Calu3 (cell line): ENCODE measurements at regions not wholly inside any gene's neighbourhood (a gene's known extent, or its start where the extent isn't known, plus 50 kb on each side); places are given as distances from the start of the nearest gene placed in this dataset.

Experiments used
- BruUV-seq: library from RNA; stranded (reverse); fragments of 400-500 nt; replicated peaks from 2 replicates; lab custom pipeline; 2021; lab: Mats Ljungman, UMichigan
- CTCF ChIA-PET: fragments of 300-600 bp; sonication (Branson Sonifier 250); formaldehyde crosslinking; loops from one replicate; lab custom pipeline; 2022; ENCODE audit warnings: antibody characterized with exemption; lab: Charles Lee
- DNase-seq: peaks from one replicate; pipeline ENCODE4 v3.0.0; 2022
- H3K27ac Mint-ChIP-seq: one replicate; pipeline ENCODE4 v1.8.0; 2022; ENCODE audit warnings: mixed read lengths; ENCODE audit not compliant: unreplicated experiment
- H3K27me3 Mint-ChIP-seq: one replicate; pipeline ENCODE4 v1.8.0; 2022; ENCODE audit warnings: mixed read lengths; ENCODE audit not compliant: unreplicated experiment
- H3K36me3 Mint-ChIP-seq: one replicate; pipeline ENCODE4 v1.8.0; 2022; ENCODE audit warnings: mild to moderate bottlenecking, moderate library complexity, mixed read lengths; ENCODE audit not compliant: insufficient read depth, unreplicated experiment
- H3K4me1 Mint-ChIP-seq: one replicate; pipeline ENCODE4 v1.8.0; 2022; ENCODE audit warnings: mild to moderate bottlenecking, low read depth, mixed read lengths; ENCODE audit not compliant: unreplicated experiment
- H3K4me3 Mint-ChIP-seq: one replicate; pipeline ENCODE4 v1.8.0; 2022; ENCODE audit warnings: mild to moderate bottlenecking, low read depth, moderate library complexity, mixed read lengths; ENCODE audit not compliant: unreplicated experiment
- H3K9me3 Mint-ChIP-seq: one replicate; pipeline ENCODE4 v1.8.0; 2022; ENCODE audit warnings: low read depth, mixed read lengths; ENCODE audit not compliant: unreplicated experiment
- CTCF ChIP-seq: fragments of 200-600 bp; IDR thresholded peaks from one replicate; pipeline ENCODE4 v1.8.0; 2022; ENCODE audit warnings: antibody characterized with exemption; ENCODE audit not compliant: unreplicated experiment
- intact Hi-C: fragments of 100-400 bp; cut with micrococcal nuclease; formaldehyde crosslinking; loops from one replicate; pipeline ENCODE4 v1.10.0; 2022; ENCODE audit not compliant: unreplicated experiment

- H3K36me3 Mint-ChIP-seq: no peaks in the 10 kb centered on the region
- BruUV-seq: no TSS peak
- no peak for TF ChIP-seq CTCF
- H3K9me3 Mint-ChIP-seq: peaks cover 2% of the 10 kb centered on the region
- no peaks in the 10 kb centered on the region for H3K27me3 Mint-ChIP-seq
- DNase-seq: no peak
- no peak overlapping the region for H3K4me3 Mint-ChIP-seq
- intact Hi-C loops: no loop called here
- no peak overlapping the region for H3K27ac Mint-ChIP-seq
- CTCF ChIA-PET: no interaction called here
- H3K4me1 Mint-ChIP-seq: no peaks in the 10 kb centered on the region
Measured at GRCh38 chr2:52445686-52446085, 1321.9 kb upstream of the CHAC2 start.

GRCh38 chr2:52431352-52431760 is 1336.2 kb upstream of the CHAC2 start:
- Mint-ChIP-seq H3K4me3 (no peak overlapping the region), H3K27ac (no peak overlapping the region), H3K27me3 (no peaks in the 10 kb centered on the region), H3K36me3 (no peaks in the 10 kb centered on the region), H3K4me1 (no peaks in the 10 kb centered on the region), H3K9me3 (peaks cover 17% of the 10 kb centered on the region)
- intact Hi-C loops: no loop called here
- CTCF ChIA-PET: no interaction called here
- no TSS peak for BruUV-seq
- no peak for DNase-seq
- no peak for TF ChIP-seq CTCF

- no peak for TF ChIP-seq CTCF
- H3K9me3 Mint-ChIP-seq: peaks cover 17% of the 10 kb centered on the region
- CTCF ChIA-PET: no interaction called here
- no peak for DNase-seq
- H3K4me3 Mint-ChIP-seq: no peak overlapping the region
- no TSS peak for BruUV-seq
- no peak overlapping the region for H3K27ac Mint-ChIP-seq
- no peaks in the 10 kb centered on the region for H3K4me1 Mint-ChIP-seq
- H3K27me3 Mint-ChIP-seq: no peaks in the 10 kb centered on the region
- intact Hi-C loops: no loop called here
- H3K36me3 Mint-ChIP-seq: no peaks in the 10 kb centered on the region
Measured at GRCh38 chr2:52429740-52430139, 1337.9 kb upstream of the CHAC2 start.

GRCh38 chr2:52429171-52429570 is 1338.4 kb upstream of the CHAC2 start:
- DNase-seq: no peak
- Mint-ChIP-seq H3K27ac (no peak overlapping the region), H3K36me3 (no peaks in the 10 kb centered on the region), H3K4me3 (no peak overlapping the region), H3K27me3 (no peaks in the 10 kb centered on the region), H3K9me3 (peaks cover 19% of the 10 kb centered on the region), H3K4me1 (no peaks in the 10 kb centered on the region)
- CTCF ChIA-PET: no interaction called here
- TF ChIP-seq CTCF: no peak
- intact Hi-C loops: no loop called here
- no TSS peak for BruUV-seq
